GM10248 (cell line): ENCODE measurements at regions not wholly inside any gene's neighbourhood (a gene's known extent, or its start where the extent isn't known, plus 50 kb on each side); places are given as distances from the start of the nearest gene placed in this dataset.

Experiments
- CTCF ChIA-PET: fragments of 300-600 bp; sonication (Branson Sonifier 250); formaldehyde crosslinking; extraction: SDS; loops from one replicate; lab custom pipeline; 2021; ENCODE audit warnings: antibody characterized with exemption; lab: Yijun Ruan, JAX
- POLR2A ChIA-PET: fragments of 350-650 bp; sonication (Branson Sonifier 250); formaldehyde crosslinking; extraction: SDS; loops from one replicate; lab custom pipeline; 2020; ENCODE audit warnings: antibody characterized with exemption; lab: Yijun Ruan, JAX
- DNase-seq: peaks from one replicate; pipeline ENCODE4 v3.0.0; 2012; ENCODE audit errors: extremely low spot score
- TF ChIP-seq, protein P1 (sequence below): IDR thresholded peaks from 2 replicates; pipeline ENCODE4 v1.5.1; 2012; ENCODE audit warnings: mild to moderate bottlenecking, low read depth; ENCODE audit errors: extremely low read depth, missing control alignments, control extremely low read depth

DNA sequence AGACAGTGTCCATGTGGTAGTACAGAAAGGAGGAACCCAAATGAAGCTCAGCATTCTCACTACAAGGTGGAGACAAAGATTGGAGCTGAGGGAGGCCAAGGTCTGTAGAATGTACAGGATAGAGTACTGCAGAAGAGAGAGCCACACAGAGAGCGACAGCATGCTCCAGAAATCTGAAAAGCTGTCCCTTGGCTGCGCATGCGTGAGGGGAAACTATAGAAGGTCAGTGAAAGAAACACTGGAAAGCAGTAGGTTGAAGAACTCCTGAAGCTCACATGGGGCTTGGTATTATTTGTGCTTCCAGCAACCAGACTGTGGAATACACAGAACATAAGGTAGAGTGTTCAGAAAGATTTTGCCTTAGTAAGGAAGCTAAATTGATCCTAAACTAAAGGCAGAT, 142.5 kb downstream of the TXNL1 start:
- ChIA-PET POLR2A (no interaction called here), CTCF (interaction anchor here (1.3 kb wide), 1 partner anchor 16 kb away, joined by 4 read pairs; no protein-coding TSS in a partner anchor)
- no peak for DNase-seq
- TF ChIP-seq, protein P1, sequence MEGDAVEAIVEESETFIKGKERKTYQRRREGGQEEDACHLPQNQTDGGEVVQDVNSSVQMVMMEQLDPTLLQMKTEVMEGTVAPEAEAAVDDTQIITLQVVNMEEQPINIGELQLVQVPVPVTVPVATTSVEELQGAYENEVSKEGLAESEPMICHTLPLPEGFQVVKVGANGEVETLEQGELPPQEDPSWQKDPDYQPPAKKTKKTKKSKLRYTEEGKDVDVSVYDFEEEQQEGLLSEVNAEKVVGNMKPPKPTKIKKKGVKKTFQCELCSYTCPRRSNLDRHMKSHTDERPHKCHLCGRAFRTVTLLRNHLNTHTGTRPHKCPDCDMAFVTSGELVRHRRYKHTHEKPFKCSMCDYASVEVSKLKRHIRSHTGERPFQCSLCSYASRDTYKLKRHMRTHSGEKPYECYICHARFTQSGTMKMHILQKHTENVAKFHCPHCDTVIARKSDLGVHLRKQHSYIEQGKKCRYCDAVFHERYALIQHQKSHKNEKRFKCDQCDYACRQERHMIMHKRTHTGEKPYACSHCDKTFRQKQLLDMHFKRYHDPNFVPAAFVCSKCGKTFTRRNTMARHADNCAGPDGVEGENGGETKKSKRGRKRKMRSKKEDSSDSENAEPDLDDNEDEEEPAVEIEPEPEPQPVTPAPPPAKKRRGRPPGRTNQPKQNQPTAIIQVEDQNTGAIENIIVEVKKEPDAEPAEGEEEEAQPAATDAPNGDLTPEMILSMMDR = no peak

DNA sequence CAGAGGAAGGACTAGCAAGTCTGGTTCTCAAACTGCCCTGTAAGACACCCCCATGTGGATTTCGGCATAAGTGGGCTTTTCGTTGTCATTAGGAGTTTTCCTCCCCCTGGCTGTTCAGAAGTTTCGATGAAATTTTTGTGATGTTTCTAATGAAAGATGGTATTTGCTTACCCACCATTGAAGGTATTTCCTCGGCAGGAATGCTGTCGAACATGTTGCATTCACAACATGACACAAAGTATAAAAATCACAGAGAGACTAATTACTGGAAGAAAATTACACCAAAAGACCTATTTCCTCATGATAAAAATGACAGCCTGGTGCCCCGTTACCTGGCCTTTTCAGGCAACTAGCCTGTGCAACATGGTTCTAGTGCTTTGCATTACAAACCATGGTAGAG, 144.9 kb downstream of the TXNL1 start:
- no peak for DNase-seq
- TF ChIP-seq, protein P1 = no peak
- ChIA-PET CTCF (no interaction called here), POLR2A (no interaction called here)

DNA sequence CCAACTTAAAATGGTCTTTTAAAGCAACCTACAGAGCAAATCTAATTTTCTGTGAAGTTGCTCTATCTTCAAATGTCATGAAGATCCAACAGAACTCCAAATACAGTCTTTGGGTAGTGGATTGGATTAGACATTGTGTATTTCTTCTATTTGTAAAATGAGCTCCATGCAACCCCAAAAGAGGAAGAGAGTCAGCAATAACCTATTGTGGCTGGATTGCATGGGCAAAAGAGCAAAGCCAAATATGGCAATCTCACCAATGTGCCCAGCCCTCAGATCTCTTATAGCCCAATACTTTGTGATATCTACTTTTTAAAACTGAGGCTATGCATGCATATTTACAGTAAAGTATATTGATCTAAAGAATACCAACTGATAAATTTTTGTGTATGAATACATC, 146.3 kb downstream of the TXNL1 start:
- TF ChIP-seq, protein P1 = no peak
- POLR2A ChIA-PET = no interaction called here
- DNase-seq = no peak
- CTCF ChIA-PET = no interaction called here

DNA sequence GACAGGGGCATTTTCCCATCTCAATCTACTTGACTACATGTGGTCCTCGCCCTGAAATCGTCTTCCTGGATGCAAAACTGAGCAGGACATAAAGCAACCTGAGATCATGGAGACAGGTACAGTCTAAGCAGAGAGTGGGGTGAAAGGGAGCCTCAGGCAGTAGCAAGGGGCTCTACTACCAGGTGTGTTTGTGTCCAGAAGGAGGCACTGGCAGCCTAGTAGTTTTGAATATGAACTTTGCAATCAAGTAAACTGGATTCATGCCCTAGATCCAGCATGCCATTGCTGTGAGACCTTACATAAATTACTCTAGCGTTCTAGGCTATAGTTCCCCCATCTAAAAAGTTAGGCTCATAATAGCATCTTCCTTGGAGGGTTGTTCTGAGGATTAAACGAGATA, 147.4 kb downstream of the TXNL1 start:
- TF ChIP-seq, protein P1 = no peak
- no peak for DNase-seq
- CTCF ChIA-PET = no interaction called here
- POLR2A ChIA-PET = no interaction called here

DNA sequence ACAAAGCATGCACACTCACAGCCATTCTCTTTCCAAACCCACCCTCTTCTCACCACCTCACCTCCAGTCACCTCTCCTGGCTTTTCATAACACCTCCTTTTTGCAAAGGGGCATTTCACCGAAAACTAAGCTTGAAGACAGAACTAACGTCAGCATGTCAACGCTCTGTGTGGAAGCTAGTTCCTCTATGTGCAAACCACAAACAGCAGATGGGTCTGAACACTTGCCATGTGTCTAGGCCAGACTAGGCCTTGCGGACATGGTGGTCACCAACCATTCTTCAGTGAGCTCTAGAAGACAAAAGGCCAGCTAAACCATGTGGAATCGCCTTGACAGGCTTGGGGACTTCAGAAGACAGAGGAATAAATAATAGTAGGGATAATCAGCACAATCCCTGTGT, 148.5 kb downstream of the TXNL1 start:
- POLR2A ChIA-PET = no interaction called here
- CTCF ChIA-PET = no interaction called here
- DNase-seq = no peak
- TF ChIP-seq, protein P1 = no peak

DNA sequence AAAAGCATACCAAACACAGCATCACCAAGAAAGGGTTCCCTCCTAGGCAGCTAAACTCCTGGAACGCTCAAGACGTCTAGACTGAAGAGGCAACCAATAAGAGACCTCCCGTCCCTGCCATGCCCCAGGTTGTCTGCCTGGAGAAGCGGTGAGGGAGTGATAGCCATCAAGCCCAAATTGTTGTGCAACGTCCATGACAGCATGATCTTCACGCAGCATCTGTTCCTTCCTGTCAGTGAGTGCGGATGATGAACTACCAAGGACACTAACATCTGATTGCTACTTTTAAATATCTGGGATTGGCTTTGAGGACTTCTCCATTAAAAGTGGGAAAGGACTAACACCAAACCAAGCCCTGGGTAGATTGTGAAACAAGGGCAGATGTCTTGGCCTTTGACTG, 149.7 kb downstream of the TXNL1 start:
- POLR2A ChIA-PET = no interaction called here
- no peak for DNase-seq
- CTCF ChIA-PET = no interaction called here
- TF ChIP-seq, protein P1 = no peak

DNA sequence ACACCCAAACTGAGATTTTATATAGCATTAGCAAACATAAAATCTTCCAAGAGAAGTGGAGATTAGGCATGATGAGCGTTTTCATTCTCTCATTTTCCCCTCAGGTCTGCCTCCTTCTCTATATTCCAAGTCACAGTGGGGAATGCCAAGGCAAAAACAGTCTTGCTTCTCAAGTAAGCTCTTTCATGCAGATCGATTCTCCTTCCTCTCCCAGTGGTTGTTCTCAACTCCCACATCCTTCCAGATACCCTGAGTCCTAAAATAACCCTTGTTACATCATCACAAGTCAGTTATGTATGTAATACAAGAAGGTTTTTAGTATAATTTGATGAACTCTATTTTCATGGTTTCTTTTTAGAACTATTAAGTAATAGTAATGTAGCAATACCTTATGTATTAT, 150.6 kb downstream of the TXNL1 start:
- CTCF ChIA-PET = no interaction called here
- no peak for DNase-seq
- TF ChIP-seq, protein P1 = no peak
- POLR2A ChIA-PET = no interaction called here
